NCI-H774 (cell line): ENCODE measurements at regions not wholly inside any gene's neighbourhood (a gene's known extent, or its start where the extent isn't known, plus 50 kb on each side); places are given as distances from the start of the nearest gene placed in this dataset.
"Not testable (repeated sequence)": the region's sequence is repeated elsewhere in the genome, so short reads cannot be mapped to it uniquely, and the experiment has no call there.

Experiments used
- DNase-seq: peaks from one replicate; lab custom pipeline; 2025; lab: John Stamatoyannopoulos, UW

DNA sequence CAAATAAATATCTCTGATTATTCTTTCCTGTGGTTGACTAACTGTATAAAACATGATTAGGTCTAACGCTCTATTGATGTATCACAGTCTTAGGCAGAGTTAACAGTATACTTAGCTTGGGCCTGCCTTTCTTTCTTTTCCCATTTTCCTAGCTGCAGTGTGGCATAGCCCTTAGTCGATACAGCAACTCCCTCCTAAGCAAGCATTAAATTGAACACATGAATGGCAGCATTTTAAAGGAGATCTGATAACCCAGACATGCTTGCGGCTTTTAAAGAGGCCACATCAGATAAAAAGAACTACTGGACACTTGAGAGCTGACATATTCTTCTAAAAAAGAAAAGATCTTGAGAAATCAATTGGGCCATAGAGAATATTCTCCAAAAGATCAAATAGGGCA is 312.0 kb upstream of the TMPRSS15 start:
- no peak for DNase-seq

DNA sequence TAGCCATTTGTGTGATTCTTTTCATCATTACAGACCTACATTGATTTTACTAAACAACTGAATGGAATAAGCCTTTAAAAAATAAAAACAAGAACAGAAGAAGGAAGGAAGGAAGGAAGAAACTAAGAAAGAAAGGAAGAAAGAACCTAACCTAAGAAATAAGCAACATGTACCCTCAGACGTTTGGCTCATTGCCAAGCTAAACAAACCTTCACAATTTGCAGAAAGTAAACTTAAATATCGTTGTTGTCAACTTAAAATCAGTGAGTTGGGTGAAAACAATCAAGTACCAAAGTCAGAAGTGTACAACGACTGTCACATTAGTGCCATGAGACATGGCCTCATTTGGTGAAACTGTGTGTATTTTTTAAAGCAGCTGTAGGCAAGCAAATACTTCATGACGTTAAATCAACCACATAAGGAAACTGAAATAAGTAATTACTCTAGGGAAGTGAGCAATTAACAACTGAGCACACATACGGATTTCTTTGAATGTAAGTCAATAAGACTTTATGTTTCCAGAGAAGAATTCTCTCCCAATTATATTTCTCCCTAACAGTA is 313.1 kb upstream of the TMPRSS15 start:
- DNase-seq, result peak; percentile 57

DNA sequence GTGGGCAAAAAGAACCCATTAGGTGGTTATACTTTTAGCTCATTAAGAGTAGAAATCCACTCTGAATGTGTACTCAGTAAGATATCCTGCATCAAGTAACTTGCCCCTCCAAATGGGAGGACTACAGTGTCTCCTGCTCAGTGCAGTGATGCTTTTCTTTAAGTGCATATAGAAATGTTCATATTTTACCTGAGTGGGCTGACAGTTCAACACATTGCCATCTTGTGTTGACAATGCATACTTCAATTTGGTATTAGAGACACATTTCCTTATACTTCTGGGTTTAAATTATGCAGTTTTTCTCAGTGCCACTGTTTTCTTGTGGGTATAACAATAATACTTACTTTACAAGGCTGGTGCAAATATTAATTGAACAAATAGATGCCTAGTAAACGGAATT is 318.6 kb upstream of the TMPRSS15 start:
- DNase-seq, result no peak

- DNase-seq, result no peak
Observed at GRCh38 chr21:18723171-18723570, 319.6 kb upstream of the TMPRSS15 start.

DNA sequence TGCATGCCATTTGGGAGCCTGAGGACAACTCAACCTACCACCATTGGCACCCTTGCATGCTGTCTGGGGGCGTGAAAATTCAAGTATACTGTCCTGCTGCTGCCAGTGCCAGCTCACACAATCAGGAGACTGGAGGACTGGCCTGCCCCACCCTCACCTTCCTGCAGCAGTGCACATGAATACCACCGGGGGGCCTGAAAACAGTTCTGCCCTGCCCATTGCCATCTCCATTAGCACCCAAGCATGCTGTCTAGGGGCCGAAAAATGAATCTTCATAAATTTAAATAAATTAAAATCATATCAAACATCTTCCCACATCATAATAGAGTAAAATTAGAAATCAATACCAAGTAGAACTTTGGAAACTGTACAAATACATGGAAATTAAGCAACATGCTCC is 322.1 kb upstream of the TMPRSS15 start:
- DNase-seq, result no peak

DNA sequence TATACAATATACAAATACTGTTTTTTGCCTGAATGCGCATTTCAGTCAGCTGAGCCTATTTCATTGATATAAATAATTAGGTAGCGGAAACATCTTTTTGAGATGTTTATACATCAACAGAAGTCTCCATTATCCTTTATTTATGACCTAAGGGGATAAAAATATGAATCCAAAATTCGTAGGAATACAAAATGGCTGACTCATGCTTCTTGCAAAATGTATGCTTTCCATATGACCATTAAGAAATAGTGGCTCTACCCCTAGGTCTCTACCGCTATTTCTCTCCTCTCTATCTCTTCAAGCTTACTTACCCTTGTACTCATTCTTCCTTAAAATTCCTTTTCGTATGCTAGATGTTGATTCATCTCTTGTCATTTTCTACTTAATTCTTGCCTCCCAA is 338.4 kb upstream of the TMPRSS15 start:
- DNase-seq, result no peak

DNA sequence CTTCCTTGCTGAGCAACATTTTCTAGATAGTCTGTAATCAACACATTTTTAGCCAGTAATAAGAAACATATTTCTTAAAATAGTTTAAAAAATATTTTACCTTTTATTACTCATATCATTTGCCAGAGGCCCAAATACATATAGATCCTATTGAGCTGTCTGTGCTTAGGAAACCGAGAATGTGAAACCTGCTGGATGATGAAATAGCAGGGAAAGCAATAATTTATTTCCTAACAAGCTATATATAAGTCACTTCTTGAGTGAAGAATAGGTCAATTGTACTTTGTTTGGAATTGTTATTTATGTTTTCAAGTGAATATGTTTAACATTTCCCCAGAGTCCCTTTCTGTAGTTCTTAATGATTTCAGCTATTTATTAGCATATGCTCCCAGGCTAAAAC is 339.9 kb upstream of the TMPRSS15 start:
- DNase-seq, result no peak

- no peak for DNase-seq
Observed at GRCh38 chr21:18744840-18745239, 341.3 kb upstream of the TMPRSS15 start.

GRCh38 chr21:18752894-18753293 is 349.3 kb upstream of the TMPRSS15 start:
- not testable (repeated sequence) for DNase-seq

DNA sequence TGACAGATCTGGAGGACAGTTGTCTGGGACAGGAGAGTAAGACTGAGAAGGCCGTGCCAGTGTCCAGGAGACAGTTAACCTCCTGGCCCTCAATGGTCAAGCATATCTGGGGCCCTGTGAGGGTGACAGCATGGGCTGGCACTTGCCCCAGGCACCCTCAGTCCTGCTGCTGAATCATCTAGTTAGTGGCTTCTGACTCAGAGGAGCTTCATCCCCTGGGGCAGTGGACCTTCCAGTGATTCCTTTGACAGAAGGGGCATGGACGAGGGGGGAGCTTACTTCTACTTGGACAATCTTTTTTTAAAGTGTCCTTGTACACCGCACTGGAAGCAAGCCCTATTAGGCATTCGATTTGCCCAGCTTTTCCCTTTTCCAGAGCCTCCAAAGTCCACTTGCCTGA is 352.7 kb upstream of the TMPRSS15 start:
- not testable (repeated sequence) for DNase-seq

- no peak for DNase-seq
Observed at GRCh38 chr21:18759267-18759666, 355.7 kb upstream of the TMPRSS15 start.

DNA sequence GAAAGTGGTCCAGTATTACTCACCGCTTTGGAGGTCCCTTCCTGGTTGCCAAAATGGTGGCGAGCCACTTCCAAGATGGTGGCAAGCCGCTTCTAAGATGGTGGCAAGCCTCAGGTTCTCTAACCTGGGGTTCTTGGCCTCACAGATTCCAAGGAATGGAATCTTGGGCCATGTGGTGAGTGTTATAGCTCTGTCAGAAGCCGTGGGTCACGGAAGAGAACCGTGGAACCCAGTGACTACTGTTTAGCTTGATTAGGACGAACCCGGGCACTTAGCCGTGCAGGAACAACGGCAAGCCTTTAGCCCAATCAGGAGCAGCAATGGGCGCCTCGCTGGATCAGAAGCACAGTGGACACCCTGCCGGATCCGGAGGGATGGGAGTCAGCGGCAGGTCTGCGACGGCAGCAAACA is 356.2 kb upstream of the TMPRSS15 start:
- DNase-seq, result no peak

DNA sequence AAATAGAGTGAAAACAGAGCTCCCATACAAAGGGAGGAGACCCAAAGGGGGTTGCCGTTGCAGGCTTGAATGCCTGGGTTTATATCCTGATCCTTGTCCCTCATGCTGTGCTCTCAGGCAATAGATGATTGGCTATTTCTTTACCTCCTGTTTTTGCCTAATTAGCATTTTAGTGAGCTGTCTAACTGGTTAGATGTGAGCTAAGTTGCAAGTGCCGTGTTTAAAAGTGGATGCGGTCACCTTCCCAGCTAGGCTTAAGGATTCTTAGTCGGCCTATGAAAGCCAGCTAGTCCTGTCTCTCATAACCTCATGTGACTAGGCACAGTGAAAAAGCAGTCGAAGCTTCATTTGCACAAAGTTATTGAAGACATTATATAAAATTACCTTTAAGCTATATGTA is 356.7 kb upstream of the TMPRSS15 start:
- DNase-seq, result no peak

GRCh38 chr21:18764720-18765119 is 361.1 kb upstream of the TMPRSS15 start:
- no peak for DNase-seq

- DNase-seq, result no peak
Observed at GRCh38 chr21:18769599-18769998, 366.0 kb upstream of the TMPRSS15 start.

- no peak for DNase-seq
Observed at GRCh38 chr21:18771845-18772380, 368.3 kb upstream of the TMPRSS15 start.

GRCh38 chr21:18772404-18772803 is 368.8 kb upstream of the TMPRSS15 start:
- no peak for DNase-seq

GRCh38 chr21:18772897-18773296 is 369.3 kb upstream of the TMPRSS15 start:
- no peak for DNase-seq

DNA sequence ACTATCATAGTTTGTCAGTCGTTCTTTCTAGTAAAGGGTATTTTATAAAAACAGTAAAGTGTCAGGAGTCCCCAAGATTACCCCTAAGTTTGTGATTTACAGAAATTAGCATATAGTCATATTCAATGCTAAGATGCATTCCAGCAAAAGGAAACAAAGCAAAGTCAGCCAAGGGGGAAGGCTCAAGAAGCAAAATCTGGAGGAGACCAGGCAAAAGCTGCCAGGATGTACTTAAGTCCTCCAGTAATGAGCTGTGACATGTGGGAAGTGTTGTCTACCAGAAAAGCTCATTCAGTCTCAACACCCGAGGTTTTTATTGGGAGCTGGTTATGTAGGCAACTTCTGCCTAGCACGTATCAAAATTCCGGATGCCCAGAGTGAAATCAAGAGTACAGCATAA is 373.4 kb upstream of the TMPRSS15 start:
- DNase-seq, result no peak

DNA sequence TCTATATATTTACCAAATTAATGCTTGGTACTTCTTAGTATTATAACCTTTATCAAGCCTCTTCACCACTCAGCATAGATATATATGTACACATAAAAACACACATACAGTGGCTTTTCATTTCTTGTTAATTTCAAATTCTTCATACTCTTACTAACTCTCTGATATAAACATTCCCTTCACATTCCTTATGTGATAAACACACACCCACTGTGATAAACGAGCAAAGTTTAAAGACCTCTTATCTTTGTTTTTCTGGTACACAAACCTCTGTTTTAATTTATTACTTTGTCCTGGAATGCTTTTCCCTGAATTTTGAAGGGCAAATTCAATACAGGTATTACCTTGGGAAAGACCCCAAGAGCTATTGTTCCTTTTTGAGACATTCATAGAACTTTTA is 379.1 kb upstream of the TMPRSS15 start:
- no peak for DNase-seq

- no peak for DNase-seq
Observed at GRCh38 chr21:18801468-18801867, 397.9 kb upstream of the TMPRSS15 start.

GRCh38 chr21:18803624-18804023 is 400.0 kb upstream of the TMPRSS15 start:
- no peak for DNase-seq

- DNase-seq, result no peak
Observed at GRCh38 chr21:18810136-18810535, 406.6 kb upstream of the TMPRSS15 start.

DNA sequence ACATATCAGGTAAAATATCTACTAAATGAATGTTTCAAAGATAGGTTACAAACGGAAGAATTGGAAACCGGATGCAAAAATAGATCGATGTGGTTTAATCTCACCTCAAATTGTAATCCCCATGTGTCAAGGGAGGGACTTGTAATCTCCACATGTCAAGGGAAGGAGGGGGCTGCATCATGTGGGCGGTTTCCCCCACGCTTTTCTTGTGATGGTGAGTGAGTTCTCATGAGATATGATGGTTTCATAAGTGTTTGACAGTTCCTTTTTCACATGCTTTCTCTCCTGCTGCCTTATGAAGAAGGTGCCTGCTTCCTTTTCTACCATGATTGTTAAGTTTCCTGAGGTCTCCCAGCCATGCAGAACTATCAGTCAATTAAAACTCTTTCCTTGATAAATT is 408.7 kb upstream of the TMPRSS15 start:
- DNase-seq, result no peak

GRCh38 chr21:18819507-18819906 is 415.9 kb upstream of the TMPRSS15 start:
- no peak for DNase-seq
